Thyroid gland (tissue), 4 donors: ENCODE measurements at regions not wholly inside any gene's neighbourhood (a gene's known extent, or its start where the extent isn't known, plus 50 kb on each side); places are given as distances from the start of the nearest gene placed in this dataset.

Experiments used
- POLR2A ChIP-seq, 2 donors: fragments of 450-650 bp; IDR thresholded peaks; one replicate each; pipeline ENCODE4 v1.6.1; 2017; ENCODE audit warnings: antibody characterized with exemption in 2 of 2, mild to moderate bottlenecking in 2 of 2, moderate library complexity in 1 of 2
- TF ChIP-seq, protein P1 (sequence below), 6 experiments: fragments of 200-600 bp in 3 of 6; fragments of 450-650 bp in 3 of 6; sonication (generic) in 3 of 6; IDR thresholded peaks; one replicate each; pipeline ENCODE4 v1.5.1; 2016 to 2019; ENCODE audit warnings: antibody characterized with exemption in 6 of 6, mild to moderate bottlenecking in 2 of 6, inconsistent platforms in 1 of 6, moderate library complexity in 1 of 6

DNA sequence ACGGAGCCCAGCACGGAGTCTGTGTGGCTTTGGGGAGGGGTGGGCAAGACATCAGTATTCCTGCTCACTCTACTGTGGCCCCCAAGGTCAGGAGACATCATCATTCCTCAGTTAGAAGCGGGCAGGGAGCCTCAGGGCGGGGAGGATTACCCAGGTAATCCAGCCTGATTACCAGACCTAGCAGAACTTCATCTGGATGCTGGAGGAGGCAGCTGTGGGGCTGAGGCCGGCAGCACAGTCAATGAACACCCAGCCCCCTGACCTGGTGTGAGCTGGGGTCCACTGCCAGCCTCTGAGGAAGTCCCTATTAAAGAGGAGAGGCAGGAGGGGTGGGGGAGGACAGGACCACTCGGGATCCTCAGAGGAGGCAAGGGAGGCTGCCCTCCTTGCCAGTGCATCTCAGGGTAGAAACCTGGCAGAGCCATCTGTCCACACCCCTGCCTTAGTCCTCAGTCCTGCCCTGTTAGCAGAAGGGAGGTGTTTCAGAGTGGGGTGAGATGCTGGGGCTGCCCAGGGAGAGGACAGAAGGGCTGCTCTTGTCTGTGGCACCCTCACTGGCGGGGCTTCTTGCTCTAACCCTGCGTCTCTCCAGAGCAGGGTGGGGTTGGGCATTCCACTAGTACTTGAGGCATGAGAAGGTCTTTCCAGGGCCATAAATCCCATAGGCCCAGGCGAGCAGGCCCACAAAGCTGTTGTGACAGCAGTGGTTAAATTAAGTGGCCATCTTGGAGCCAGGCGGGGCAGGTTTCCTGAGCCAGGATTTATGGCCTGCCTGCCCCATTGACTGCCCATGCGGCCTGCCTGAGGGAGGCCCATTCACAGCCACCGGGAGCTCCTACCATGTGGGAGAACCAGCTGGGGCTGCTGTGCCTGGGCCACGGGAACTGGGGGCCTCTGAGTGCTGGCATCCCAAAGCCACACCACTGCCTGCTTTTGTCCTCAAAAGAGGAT, 82.1 kb downstream of the LINGO1 start:
- TF ChIP-seq, protein P1, sequence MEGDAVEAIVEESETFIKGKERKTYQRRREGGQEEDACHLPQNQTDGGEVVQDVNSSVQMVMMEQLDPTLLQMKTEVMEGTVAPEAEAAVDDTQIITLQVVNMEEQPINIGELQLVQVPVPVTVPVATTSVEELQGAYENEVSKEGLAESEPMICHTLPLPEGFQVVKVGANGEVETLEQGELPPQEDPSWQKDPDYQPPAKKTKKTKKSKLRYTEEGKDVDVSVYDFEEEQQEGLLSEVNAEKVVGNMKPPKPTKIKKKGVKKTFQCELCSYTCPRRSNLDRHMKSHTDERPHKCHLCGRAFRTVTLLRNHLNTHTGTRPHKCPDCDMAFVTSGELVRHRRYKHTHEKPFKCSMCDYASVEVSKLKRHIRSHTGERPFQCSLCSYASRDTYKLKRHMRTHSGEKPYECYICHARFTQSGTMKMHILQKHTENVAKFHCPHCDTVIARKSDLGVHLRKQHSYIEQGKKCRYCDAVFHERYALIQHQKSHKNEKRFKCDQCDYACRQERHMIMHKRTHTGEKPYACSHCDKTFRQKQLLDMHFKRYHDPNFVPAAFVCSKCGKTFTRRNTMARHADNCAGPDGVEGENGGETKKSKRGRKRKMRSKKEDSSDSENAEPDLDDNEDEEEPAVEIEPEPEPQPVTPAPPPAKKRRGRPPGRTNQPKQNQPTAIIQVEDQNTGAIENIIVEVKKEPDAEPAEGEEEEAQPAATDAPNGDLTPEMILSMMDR (IDR thresholded peaks at IDR 0.05) = no peak
- TF ChIP-seq POLR2A (IDR thresholded peaks at IDR 0.05) = no peak
